Heart right ventricle (tissue), 16 donors: ENCODE measurements at regions not wholly inside any gene's neighbourhood (a gene's known extent, or its start where the extent isn't known, plus 50 kb on each side); places are given as distances from the start of the nearest gene placed in this dataset.
A peak's percentile ranks its signal among the peaks of the same experiment; 100 is the strongest.

Experiments used
- ATAC-seq, 8 donors: fragments of 200-7000 bp; cut with Tn5 transposase; one replicate each; pipeline ENCODE4 v1.9.1; 2020; ENCODE audit warnings: mild to moderate bottlenecking in 8 of 8, moderate library complexity in 8 of 8, moderate number of reproducible peaks in 1 of 8
- DNase-seq, 2 donors: peaks; one replicate each; pipeline ENCODE4 v3.0.0-alpha.2; 2020
- H3K27ac ChIP-seq, 10 donors: fragments of 200-600 bp; sonication (generic) in 2 of 10; one replicate each; pipeline versions ENCODE4 v1.5.0 to v1.8.0; 2020 to 2022; ENCODE audit warnings: mild to moderate bottlenecking in 3 of 10
- H3K27me3 ChIP-seq, 7 donors: fragments of 200-600 bp; one replicate each; pipeline ENCODE4 v1.8.0; 2021 to 2022; ENCODE audit warnings: mild to moderate bottlenecking in 2 of 7
- H3K36me3 ChIP-seq, 9 donors: fragments of 200-600 bp; sonication (generic) in 1 of 9; one replicate each; pipeline versions ENCODE4 v1.5.0 to v1.8.0; 2020 to 2022; ENCODE audit warnings: mild to moderate bottlenecking in 2 of 9
- H3K4me1 ChIP-seq, 9 donors: fragments of 200-600 bp; sonication (generic) in 1 of 9; one replicate each; pipeline versions ENCODE4 v1.5.0 to v1.8.0; 2020 to 2022; ENCODE audit warnings: mild to moderate bottlenecking in 4 of 9
- H3K4me3 ChIP-seq, 10 donors: fragments of 200-600 bp; sonication (generic) in 2 of 10; one replicate each; pipeline versions ENCODE4 v1.5.0 to v1.8.0; 2020 to 2022; ENCODE audit warnings: mild to moderate bottlenecking in 7 of 10, moderate library complexity in 2 of 10
- H3K9me3 ChIP-seq, 11 donors: fragments of 200-600 bp in 10 of 11; sonication (generic) in 2 of 11; one replicate each; pipeline versions ENCODE4 v1.5.0 to v1.8.0; 2013 to 2022; ENCODE audit warnings: mild to moderate bottlenecking in 2 of 11, control low read depth in 1 of 11, moderate library complexity in 1 of 11
- WGBS, 2 donors: extraction: QIAGEN DNeasy Blood & Tissue Kit; methylation state at CpG; one replicate each; pipeline ENCODE4 v1.1.7; 2013; ENCODE audit warnings: inconsistent platforms in 1 of 2; 5-methylcytosine and 5-hydroxymethylcytosine counted together
- intact Hi-C, 10 donors: fragments of 100-400 bp; cut with DNase I; formaldehyde crosslinking; loops; one replicate each; pipeline versions ENCODE4 v1.11.1 to v1.14.2; 2022
- TF ChIP-seq, protein P1 (sequence below), 9 donors: fragments of 200-600 bp; sonication (generic) in 2 of 9; IDR thresholded peaks; one replicate each; pipeline versions ENCODE4 v1.5.0 to v1.8.0; 2021 to 2022; ENCODE audit warnings: antibody characterized with exemption in 9 of 9, mild to moderate bottlenecking in 5 of 9, moderate library complexity in 1 of 9
- donor health status: Arrhythmogenic right ventricular cardiomyopathy.
- donor health status: ischemic (EF 13 %, LVEDD 7.1; RV severe dilation, severe dysfunction).
- donor health status: healthy with polysubstance abuse.
- donor health status: DM: no; HTN: yes; CAD: no.
- donor health status: DM: no; HTN: no; CAD: no.
- donor health status: ischemic (EF 25% LVEDD 6.9; RV normal size, moderate dysfunction).
- donor health status: ischemic (EF 25% LVEDD 5.7; RV mildly dilated, moderate dysfunction).
- donor health status: healthy.
- donor health status: DM: yes; HTN: yes; CAD: no.
- donor health status: Ischemic cardiomyopathy.
- donor health status: ischemic (EF 35%, LVEDD 5.7; RV mildly dilated, moderate dysfunction).
- donor health status: nonischemic (EF 11% LVEDD 7.7; RV severe dilation, severe dysfunction).
- donor health status: DM: yes; HTN: yes; CAD: no.
- donor health status: PGD.
- donor health status: ischemic (EF 29% LVEDD 5.4; RV normal size, mild dysfunction).
- donor health status: nonischemic (EF 23%, LVEDD 6.1; RV moderate dilation, normal function).

DNA sequence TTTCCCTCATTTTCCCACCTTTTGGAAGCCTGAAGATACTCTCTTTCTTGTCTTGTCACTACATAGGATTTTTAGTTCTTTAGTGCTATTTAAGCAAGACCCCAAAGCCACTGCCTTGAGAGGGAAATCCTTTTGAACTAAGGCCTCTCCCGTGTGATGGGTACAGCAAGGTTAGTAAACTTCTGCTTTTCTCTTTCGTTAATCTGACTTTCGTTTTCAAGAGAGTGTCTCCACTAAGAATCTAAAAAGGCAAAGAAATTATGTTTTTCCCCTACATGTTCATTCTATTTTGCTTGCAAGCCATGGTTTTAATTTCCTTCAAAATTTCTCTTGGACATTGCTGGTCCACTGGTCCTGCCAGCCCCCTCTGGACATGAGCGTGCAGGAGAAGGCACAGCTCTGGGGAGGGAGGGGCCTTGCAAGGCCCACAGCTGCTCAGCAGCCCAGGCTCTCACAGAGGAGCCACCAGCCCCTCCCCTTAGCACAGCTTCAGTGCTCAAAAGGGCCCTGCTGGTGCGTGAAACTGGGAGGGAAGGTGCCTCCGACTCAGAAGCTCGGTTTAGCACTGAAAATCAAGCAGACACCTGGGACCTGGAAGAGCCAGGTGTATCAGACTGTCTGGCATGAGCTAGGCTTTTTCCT is 210.9 kb upstream of the GALNT2 start:
- ATAC-seq (peak in 3 of 8 donors; percentile 36 to 56 (median 52)), DNase-seq (no peak)
- Histone ChIP-seq H3K4me3 (peak overlapping the region in 3 of 10 donors; percentile 11 to 27 (median 12)), H3K9me3 (no peaks in the 10 kb centered on the region), H3K27ac (no peak overlapping the region), H3K4me1 (peaks cover 0 to 9% (median 3%) of the 10 kb centered on the region in 9 donors), H3K27me3 (no peaks in the 10 kb centered on the region), H3K36me3 (no peaks in the 10 kb centered on the region)
- intact Hi-C loops = loop anchor here in 1 of 10 donors (10.0 kb wide), 1 partner anchor 359 kb away; no protein-coding TSS in a partner anchor
- TF ChIP-seq, protein P1, sequence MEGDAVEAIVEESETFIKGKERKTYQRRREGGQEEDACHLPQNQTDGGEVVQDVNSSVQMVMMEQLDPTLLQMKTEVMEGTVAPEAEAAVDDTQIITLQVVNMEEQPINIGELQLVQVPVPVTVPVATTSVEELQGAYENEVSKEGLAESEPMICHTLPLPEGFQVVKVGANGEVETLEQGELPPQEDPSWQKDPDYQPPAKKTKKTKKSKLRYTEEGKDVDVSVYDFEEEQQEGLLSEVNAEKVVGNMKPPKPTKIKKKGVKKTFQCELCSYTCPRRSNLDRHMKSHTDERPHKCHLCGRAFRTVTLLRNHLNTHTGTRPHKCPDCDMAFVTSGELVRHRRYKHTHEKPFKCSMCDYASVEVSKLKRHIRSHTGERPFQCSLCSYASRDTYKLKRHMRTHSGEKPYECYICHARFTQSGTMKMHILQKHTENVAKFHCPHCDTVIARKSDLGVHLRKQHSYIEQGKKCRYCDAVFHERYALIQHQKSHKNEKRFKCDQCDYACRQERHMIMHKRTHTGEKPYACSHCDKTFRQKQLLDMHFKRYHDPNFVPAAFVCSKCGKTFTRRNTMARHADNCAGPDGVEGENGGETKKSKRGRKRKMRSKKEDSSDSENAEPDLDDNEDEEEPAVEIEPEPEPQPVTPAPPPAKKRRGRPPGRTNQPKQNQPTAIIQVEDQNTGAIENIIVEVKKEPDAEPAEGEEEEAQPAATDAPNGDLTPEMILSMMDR (IDR thresholded peaks at IDR 0.05) = no peak
- WGBS, 2 donors = 78 to 80% methylated on average over 7 of the region's 7 CpGs

DNA sequence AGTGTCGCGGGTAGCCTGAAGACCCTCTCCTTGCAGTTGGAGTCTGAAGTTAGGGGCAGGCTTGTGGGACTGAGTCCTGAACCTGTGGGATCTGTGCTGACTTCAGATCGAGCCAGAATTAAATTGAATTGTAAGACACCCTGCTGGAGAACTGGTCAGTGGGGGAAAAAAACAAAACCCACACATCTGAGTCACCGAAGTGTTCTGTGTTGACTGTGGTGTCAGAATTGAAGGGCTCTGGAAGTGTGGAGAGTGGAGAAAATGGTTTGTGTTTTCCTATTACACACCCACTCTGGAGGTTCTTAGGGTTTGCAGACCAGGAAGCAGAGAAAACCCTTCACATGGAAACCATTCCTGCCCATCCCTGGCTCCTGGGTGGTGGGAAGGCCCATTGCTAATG is 209.5 kb upstream of the GALNT2 start:
- DNase-seq (no peak), ATAC-seq (no peak)
- intact Hi-C loops = loop anchor here in 1 of 10 donors (10.0 kb wide), 1 partner anchor 357 kb away; no protein-coding TSS in a partner anchor
- TF ChIP-seq, protein P1 (IDR thresholded peaks at IDR 0.05) = no peak
- Histone ChIP-seq H3K27me3 (no peaks in the 10 kb centered on the region), H3K36me3 (no peaks in the 10 kb centered on the region), H3K4me1 (peaks cover 0 to 23% (median 10%) of the 10 kb centered on the region in 9 donors), H3K27ac (no peak overlapping the region), H3K4me3 (no peak overlapping the region), H3K9me3 (no peaks in the 10 kb centered on the region)
- whole genome bisulfite sequencing, 2 donors = 93 to 94% methylated on average over 4 of the region's 4 CpGs

DNA sequence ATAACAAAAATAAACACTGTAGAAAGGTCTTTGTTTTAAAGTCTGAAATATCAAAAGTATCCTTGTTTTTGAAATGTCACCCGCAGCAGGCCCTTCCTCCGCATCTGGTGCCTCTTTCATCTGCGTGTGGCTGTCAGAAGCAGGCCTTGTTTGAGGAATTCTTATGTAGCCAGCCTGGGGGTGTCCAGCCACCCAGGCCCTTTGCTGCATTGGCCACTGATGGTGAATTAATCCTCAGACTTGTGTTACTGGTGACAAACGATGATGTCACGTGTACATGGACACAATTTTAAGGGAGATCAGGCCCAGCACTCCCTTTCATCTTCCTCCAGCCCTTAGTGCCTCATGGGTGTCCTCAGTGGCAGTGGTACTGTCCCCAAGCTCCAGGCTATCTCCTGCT is 208.0 kb upstream of the GALNT2 start:
- ATAC-seq = no peak
- Histone ChIP-seq H3K4me3 (no peak overlapping the region), H3K9me3 (no peaks in the 10 kb centered on the region), H3K36me3 (no peaks in the 10 kb centered on the region), H3K27ac (no peak overlapping the region), H3K4me1 (peaks cover 2 to 33% (median 17%) of the 10 kb centered on the region in 9 donors), H3K27me3 (no peaks in the 10 kb centered on the region)
- TF ChIP-seq, protein P1 (IDR thresholded peaks at IDR 0.05) = no peak
- 85 to 93% methylated on average over 5 of the region's 5 CpGs for WGBS, 2 donors
- DNase-seq = no peak
- intact Hi-C loops = loop anchor here in 1 of 10 donors (10.0 kb wide), 1 partner anchor 356 kb away; no protein-coding TSS in a partner anchor

DNA sequence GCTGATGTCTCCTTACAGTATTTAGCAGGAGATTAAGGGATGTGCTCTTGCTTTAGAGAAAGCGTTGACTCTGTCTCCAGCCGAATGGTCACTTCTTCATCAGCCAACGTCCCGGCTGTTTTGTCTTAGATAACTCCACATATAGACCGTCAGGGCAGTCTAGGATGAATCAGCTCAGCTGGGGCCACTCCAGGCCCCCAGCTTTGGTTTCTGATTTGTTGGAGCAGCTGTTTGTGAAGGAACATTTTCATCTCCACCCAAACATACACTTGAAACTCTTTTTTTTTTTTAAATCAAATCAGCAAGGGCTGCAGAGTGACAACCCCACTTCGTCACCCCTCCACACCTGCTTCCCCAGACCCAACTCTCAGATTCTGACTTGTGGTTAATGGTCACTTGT is 206.1 kb upstream of the GALNT2 start:
- Histone ChIP-seq H3K36me3 (no peaks in the 10 kb centered on the region), H3K9me3 (no peaks in the 10 kb centered on the region), H3K27me3 (no peaks in the 10 kb centered on the region), H3K4me1 (peaks cover 9 to 46% (median 22%) of the 10 kb centered on the region in 9 donors), H3K4me3 (no peak overlapping the region), H3K27ac (no peak overlapping the region)
- TF ChIP-seq, protein P1 (IDR thresholded peaks at IDR 0.05) = no peak
- DNase-seq (no peak), ATAC-seq (no peak)
- intact Hi-C loops = no loop called here
- WGBS, 2 donors = 69 to 83% methylated on average over 6 of the region's 6 CpGs
